H1 (cell line): ENCODE measurements at regions not wholly inside any gene's neighbourhood (a gene's known extent, or its start where the extent isn't known, plus 50 kb on each side); places are given as distances from the start of the nearest gene placed in this dataset.

Experiments used
- CTCF ChIA-PET: fragments of 300-600 bp; sonication (Branson Sonifier 250); formaldehyde crosslinking; loops from one replicate; lab custom pipeline; 2021; ENCODE audit not compliant: partially characterized antibody; lab: Charles Lee
- POLR2A ChIA-PET: fragments of 300-600 bp; sonication (Branson Sonifier 250); formaldehyde crosslinking; loops from one replicate; lab custom pipeline; 2021; ENCODE audit warnings: inconsistent platforms; ENCODE audit not compliant: partially characterized antibody; lab: Charles Lee
- DNase-seq, 2 experiments: peaks; one replicate each; pipeline versions ENCODE4 v3.0.0 to v3.0.0-alpha.2; 2010 to 2022; ENCODE audit warnings: low spot score in 2 of 2, low read depth in 1 of 2, mixed read lengths in 1 of 2
- FAIRE-seq: peaks from 2 replicates; lab custom pipeline; 2011; peaks lifted over from hg19 to GRCh38; lab: Jason Lieb, UNC
- H2AFZ ChIP-seq: 2 replicates; pipeline ENCODE4 v1.8.1; 2012; ENCODE audit warnings: low read length, inconsistent platforms
- H2AK5ac ChIP-seq: 2 replicates; pipeline ENCODE4 v1.6.1; 2013; ENCODE audit warnings: low read depth, low read length
- H2BK120ac ChIP-seq: replicated peaks from 2 replicates; pipeline ENCODE3; 2013; ENCODE audit warnings: low read depth, low read length, inconsistent platforms
- H2BK12ac ChIP-seq: 2 replicates; pipeline ENCODE4 v1.6.1; 2013; ENCODE audit warnings: low read depth, low read length
- H2BK15ac ChIP-seq: 2 replicates; pipeline ENCODE4 v1.6.1; 2013; ENCODE audit warnings: low read length
- H2BK20ac ChIP-seq: 2 replicates; pipeline ENCODE4 v1.6.1; 2013; ENCODE audit warnings: low read length
- H2BK5ac ChIP-seq: 2 replicates; pipeline ENCODE4 v1.6.1; 2013; ENCODE audit warnings: low read depth, low read length
- H3K14ac ChIP-seq: 2 replicates; pipeline ENCODE4 v1.6.1; 2013; ENCODE audit warnings: inconsistent platforms; ENCODE audit not compliant: insufficient read length
- H3K18ac ChIP-seq: 2 replicates; pipeline ENCODE4 v1.6.1; 2013; ENCODE audit warnings: low read length; ENCODE audit errors: extremely low read depth
- H3K23ac ChIP-seq: 2 replicates; pipeline ENCODE4 v1.6.1; 2013; ENCODE audit warnings: inconsistent platforms; ENCODE audit not compliant: insufficient read length
- H3K23me2 ChIP-seq: 2 replicates; pipeline ENCODE4 v1.6.1; 2013; ENCODE audit warnings: low read depth, low read length
- H3K27ac ChIP-seq: 2 replicates; pipeline ENCODE4 v1.6.1; 2011; ENCODE audit warnings: low read depth, low read length, inconsistent platforms
- H3K27me3 ChIP-seq, 4 experiments: replicated peaks in 1 of 4; 1 replicate in 1 of 4; 2 replicates in 3 of 4; pipeline versions ENCODE4 v1.6.1 to v1.8.1; 2011 to 2013; ENCODE audit warnings: low read length in 3 of 4, mild to moderate bottlenecking in 3 of 4, inconsistent platforms in 2 of 4, mixed read lengths in 2 of 4, moderate library complexity in 1 of 4; ENCODE audit not compliant: control insufficient read depth in 3 of 4, insufficient read depth in 3 of 4; ENCODE audit errors: extremely low read depth in 1 of 4
- H3K36me3 ChIP-seq, 4 experiments: 2 replicates each; pipeline versions ENCODE4 v1.6.1 to v1.8.1; 2011 to 2013; ENCODE audit warnings: mild to moderate bottlenecking in 4 of 4, low read length in 3 of 4, moderate library complexity in 2 of 4, control low read depth in 1 of 4, inconsistent platforms in 1 of 4; ENCODE audit not compliant: insufficient read depth in 4 of 4, control insufficient read depth in 2 of 4
- H3K4ac ChIP-seq: replicated peaks from 2 replicates; pipeline ENCODE3; 2013; ENCODE audit warnings: low read length, low read depth, mixed read lengths, inconsistent platforms; ENCODE audit not compliant: insufficient read length
- H3K4me1 ChIP-seq, 4 experiments: replicated peaks in 1 of 4; 1 replicate in 1 of 4; 2 replicates in 3 of 4; pipeline versions ENCODE4 v1.6.1 to v1.8.1; 2011 to 2013; ENCODE audit warnings: low read length in 3 of 4, inconsistent platforms in 2 of 4, mixed read lengths in 1 of 4; ENCODE audit not compliant: insufficient read depth in 4 of 4, control insufficient read depth in 3 of 4
- H3K4me2 ChIP-seq, 2 experiments: 2 replicates each; pipeline versions ENCODE4 v1.6.1 to v1.8.1; 2011 to 2013; ENCODE audit warnings: low read depth in 2 of 2, low read length in 2 of 2, control low read depth in 1 of 2, inconsistent platforms in 1 of 2, mild to moderate bottlenecking in 1 of 2; ENCODE audit not compliant: insufficient read depth in 1 of 2
- H3K4me3 ChIP-seq, 4 experiments: fragments of 200-600, 300-600 bp in 1 of 4; sonication (generic), shearing (Covaris generic), sonication (Bioruptor Twin) in 1 of 4; 2 replicates each; pipeline versions ENCODE4 v1.5.1 to v1.8.1; 2011 to 2016; ENCODE audit warnings: low read length in 4 of 4, low read depth in 3 of 4, control low read depth in 2 of 4, inconsistent platforms in 2 of 4, mild to moderate bottlenecking in 2 of 4, mixed read lengths in 1 of 4, moderate library complexity in 1 of 4; ENCODE audit not compliant: insufficient read depth in 2 of 4; ENCODE audit errors: extremely low read depth in 1 of 4
- H3K56ac ChIP-seq: replicated peaks from 2 replicates; pipeline ENCODE3; 2013; ENCODE audit warnings: low read depth, mild to moderate bottlenecking, mixed read lengths, low read length, inconsistent platforms; ENCODE audit not compliant: insufficient read length
- H3K79me1 ChIP-seq: 2 replicates; pipeline ENCODE4 v1.6.1; 2013; ENCODE audit warnings: low read depth, low read length, control low read depth
- H3K79me2 ChIP-seq, 2 experiments: 2 replicates each; pipeline versions ENCODE4 v1.6.1 to v1.8.1; 2012 to 2013; ENCODE audit warnings: low read length in 2 of 2, mild to moderate bottlenecking in 2 of 2, inconsistent platforms in 1 of 2; ENCODE audit not compliant: insufficient read depth in 2 of 2, control insufficient read depth in 1 of 2
- H3K9ac ChIP-seq, 4 experiments: replicated peaks in 1 of 4; 1 replicate in 1 of 4; 2 replicates in 3 of 4; pipeline versions ENCODE4 v1.6.1 to v1.8.1; 2011 to 2013; ENCODE audit warnings: low read depth in 3 of 4, low read length in 3 of 4, control low read depth in 2 of 4, mild to moderate bottlenecking in 2 of 4, moderate library complexity in 2 of 4, inconsistent platforms in 1 of 4; ENCODE audit errors: extremely low read depth in 1 of 4
- H3K9me3 ChIP-seq, 2 experiments: 2 replicates each; pipeline versions ENCODE4 v1.6.1 to v1.8.1; 2012 to 2013; ENCODE audit warnings: mild to moderate bottlenecking in 2 of 2, moderate library complexity in 2 of 2, control low read depth in 1 of 2, inconsistent platforms in 1 of 2, low read depth in 1 of 2, low read length in 1 of 2, mixed read lengths in 1 of 2; ENCODE audit not compliant: insufficient read depth in 2 of 2
- H4K20me1 ChIP-seq, 2 experiments: replicated peaks in 1 of 2; 2 replicates each; pipeline versions ENCODE3 to v1.8.1; 2011 to 2013; ENCODE audit warnings: inconsistent platforms in 2 of 2, low read length in 2 of 2, mild to moderate bottlenecking in 1 of 2; ENCODE audit not compliant: insufficient read depth in 2 of 2, control insufficient read depth in 1 of 2
- H4K5ac ChIP-seq: 2 replicates; pipeline ENCODE4 v1.6.1; 2013; ENCODE audit warnings: low read length, low read depth, mixed read lengths, inconsistent platforms; ENCODE audit not compliant: insufficient read length
- H4K8ac ChIP-seq: 2 replicates; pipeline ENCODE4 v1.8.0; 2013; ENCODE audit warnings: mild to moderate bottlenecking, moderate library complexity, low read length, inconsistent platforms; ENCODE audit not compliant: insufficient read depth; ENCODE audit errors: extremely low read depth
- H4K91ac ChIP-seq: replicated peaks from 2 replicates; pipeline ENCODE3; 2013; ENCODE audit warnings: low read length, mixed read lengths, inconsistent platforms; ENCODE audit not compliant: insufficient read length
- EZH2 ChIP-seq: fragments of 200-600 bp; sonication (generic); IDR thresholded peaks from 2 replicates; pipeline ENCODE4 v1.7.1; 2012; ENCODE audit warnings: low read depth, mild to moderate bottlenecking, moderate library complexity, low read length, inconsistent platforms; ENCODE audit not compliant: severe bottlenecking
- POLR2A ChIP-seq, 2 experiments: IDR thresholded peaks; 1 replicate in 1 of 2; 2 replicates in 1 of 2; pipeline ENCODE4 v1.6.1; 2011; ENCODE audit warnings: low read depth in 2 of 2, low read length in 2 of 2, mild to moderate bottlenecking in 2 of 2; ENCODE audit errors: control extremely low read depth in 1 of 2
- POU5F1 ChIP-seq: IDR thresholded peaks from 2 replicates; pipeline ENCODE4 v1.6.1; 2011; ENCODE audit warnings: low read depth, mild to moderate bottlenecking, low read length, moderate library complexity
- RFX5 ChIP-seq: IDR thresholded peaks from 2 replicates; pipeline ENCODE4 v1.6.1; 2011; ENCODE audit warnings: low read depth, low read length, improper control_type of control experiment, borderline replicate concordance
- SP2 ChIP-seq: IDR thresholded peaks from 2 replicates; pipeline ENCODE4 v1.6.1; 2012; ENCODE audit warnings: mild to moderate bottlenecking, low read length, inconsistent platforms
- SRF ChIP-seq: IDR thresholded peaks from 2 replicates; pipeline ENCODE4 v1.6.1; 2011; ENCODE audit warnings: mild to moderate bottlenecking, low read depth, low read length, moderate library complexity
- ZNF274 ChIP-seq: IDR thresholded peaks from 2 replicates; pipeline ENCODE4 v1.7.0; 2012; ENCODE audit warnings: low read length, borderline replicate concordance; ENCODE audit errors: extremely low read depth
- WGBS, 2 experiments: shearing (Covaris generic) in 1 of 2; methylation state at CpG; one replicate each; pipeline versions ENCODE4 v1.1.6 to v1.1.7; 2013 to 2015; ENCODE audit warnings: low lambda C conversion rate in 2 of 2, mixed read lengths in 2 of 2, inconsistent platforms in 1 of 2, low coverage in 1 of 2, missing lambda C conversion rate in 1 of 2; ENCODE audit not compliant: insufficient replicate concordance in 2 of 2, insufficient coverage in 1 of 2, insufficient read length in 1 of 2; ENCODE audit errors: extremely low coverage in 1 of 2, missing lambda C conversion rate in 1 of 2; 5-methylcytosine and 5-hydroxymethylcytosine counted together

- H3K36me3 ChIP-seq: no peaks in the 10 kb centered on the region
- H4K20me1 ChIP-seq: no peaks in the 10 kb centered on the region
- no peaks in the 10 kb centered on the region for H3K9me3 ChIP-seq
- no peak for FAIRE-seq
- H2BK15ac ChIP-seq: no peak overlapping the region
- H3K14ac ChIP-seq: no peak overlapping the region
- no peak for TF ChIP-seq POLR2A (IDR thresholded peaks at IDR 0.05; ENCODE audit: control extremely low read depth in 1 of 2, low read depth in 2 of 2, low read length in 2 of 2)
- TF ChIP-seq POU5F1: no peak
- TF ChIP-seq SRF: no peak
- no peak for TF ChIP-seq RFX5
- no peak for TF ChIP-seq SP2
- no peak for TF ChIP-seq ZNF274
- no peak for TF ChIP-seq EZH2
- no peak overlapping the region for H2BK120ac ChIP-seq
- ChIA-PET POLR2A (no interaction called here), CTCF (interaction anchor here (1.1 kb wide), 1 partner anchor 295 kb away, joined by 3 read pairs; no protein-coding TSS in a partner anchor)
- WGBS, 2 experiments: 85% methylated on average over 3 of the region's 3 CpGs; no CpG with 5 or more reads in 1 of the 2 experiments
- H4K8ac ChIP-seq: no peak overlapping the region
- H4K5ac ChIP-seq: no peak overlapping the region
- H3K79me1 ChIP-seq: no peaks in the 10 kb centered on the region
- no peak overlapping the region for H4K91ac ChIP-seq
- no peaks in the 10 kb centered on the region for H3K79me2 ChIP-seq
- DNase-seq: no peak
- H3K4me2 ChIP-seq: no peak overlapping the region
- no peak overlapping the region for H2BK12ac ChIP-seq
- H2BK5ac ChIP-seq: no peak overlapping the region
- no peak overlapping the region for H3K9ac ChIP-seq
- H3K27ac ChIP-seq: no peak overlapping the region
- H2AFZ ChIP-seq: no peak overlapping the region
- no peak overlapping the region for H2AK5ac ChIP-seq
- H3K27me3 ChIP-seq: no peaks in the 10 kb centered on the region
- no peak overlapping the region for H3K4ac ChIP-seq
- no peaks in the 10 kb centered on the region; a peak in 1 of 7 replicates for H3K4me1 ChIP-seq
- no peak overlapping the region for H3K23ac ChIP-seq
- H3K23me2 ChIP-seq: no peaks in the 10 kb centered on the region
- H3K4me3 ChIP-seq: no peak overlapping the region
- H3K56ac ChIP-seq: no peak overlapping the region
- H3K18ac ChIP-seq: no peak overlapping the region
- H2BK20ac ChIP-seq: no peak overlapping the region
Measured at GRCh38 chr4:120432301-120432860, 365.7 kb upstream of the MAD2L1 start.
